GM21717 (cell line): ENCODE measurements at regions not wholly inside any gene's neighbourhood (a gene's known extent, or its start where the extent isn't known, plus 50 kb on each side); places are given as distances from the start of the nearest gene placed in this dataset.
A peak's percentile ranks its signal among the peaks of the same experiment; 100 is the strongest.
"Not testable (repeated sequence)": the region's sequence is repeated elsewhere in the genome, so short reads cannot be mapped to it uniquely, and the experiment has no call there.

Source experiments
- ATAC-seq: cut with Tn5 transposase; IDR thresholded peaks from one replicate; pipeline ENCODE4 v1.9.1; 2021; ENCODE audit warnings: mild to moderate bottlenecking, moderate library complexity; ENCODE audit not compliant: unreplicated experiment

DNA sequence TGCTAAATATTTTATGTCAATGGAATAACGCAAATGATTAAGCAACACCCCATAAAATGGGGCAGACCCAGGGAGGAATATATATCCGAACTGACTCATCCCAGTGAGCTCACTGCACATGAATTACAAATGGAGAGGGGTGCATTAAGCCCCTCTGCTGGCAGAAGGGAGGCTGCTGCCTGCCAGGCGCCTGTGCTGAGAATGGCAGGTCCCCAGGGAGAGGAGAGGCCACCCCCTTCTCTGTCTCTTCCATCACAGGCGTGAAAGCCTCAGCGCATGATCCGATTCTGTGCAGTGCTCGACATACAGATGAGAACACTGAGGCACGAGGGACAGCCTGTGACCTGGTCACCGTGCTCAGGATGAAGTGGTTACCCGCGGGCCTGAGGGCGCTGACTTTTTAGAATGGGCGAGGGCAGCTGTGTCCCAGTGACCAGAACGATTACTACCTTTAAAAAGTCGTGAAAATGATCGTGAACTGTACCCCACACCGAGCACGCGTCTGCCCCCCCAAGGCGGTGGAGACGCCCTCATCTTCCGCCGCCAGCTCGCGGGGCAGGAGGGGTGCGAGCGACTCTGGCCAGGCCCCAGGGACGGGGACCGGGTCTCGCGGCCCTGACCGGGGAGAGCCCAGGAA, 229.7 kb upstream of the FRG2C start:
- ATAC-seq, result not testable (repeated sequence)

GRCh38 chr3:75434913-75435793, 229.0 kb upstream of the FRG2C start:
- ATAC-seq, result peak; percentile 100

GRCh38 chr3:75435794-75436400, 228.2 kb upstream of the FRG2C start:
- not testable (repeated sequence) for ATAC-seq

- not testable (repeated sequence) for ATAC-seq
These were observed 223.1 kb upstream of the FRG2C start for GRCh38 chr3:75440986-75441385.

GRCh38 chr3:75444634-75445033, 219.5 kb upstream of the FRG2C start:
- not testable (repeated sequence) for ATAC-seq

DNA sequence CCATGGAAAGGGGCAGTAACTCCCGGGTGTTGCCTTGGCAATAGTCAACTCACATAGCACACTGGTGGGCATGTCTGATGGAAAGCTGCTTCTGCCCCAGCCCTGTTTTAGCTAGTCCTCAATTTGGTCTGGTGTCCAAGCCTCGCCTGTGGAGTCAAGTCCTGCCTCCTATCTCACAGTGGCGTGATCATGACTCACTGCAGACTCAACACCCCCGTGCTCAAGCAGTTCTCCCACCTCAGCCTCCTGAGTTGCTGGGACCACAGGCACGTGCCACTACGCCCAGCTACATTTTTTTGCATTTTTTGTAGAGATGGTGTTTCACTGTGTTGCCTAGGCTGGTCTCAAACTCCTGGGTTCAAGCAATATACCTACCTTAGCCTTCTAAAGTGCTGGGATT, 218.9 kb upstream of the FRG2C start:
- ATAC-seq, result not testable (repeated sequence)

DNA sequence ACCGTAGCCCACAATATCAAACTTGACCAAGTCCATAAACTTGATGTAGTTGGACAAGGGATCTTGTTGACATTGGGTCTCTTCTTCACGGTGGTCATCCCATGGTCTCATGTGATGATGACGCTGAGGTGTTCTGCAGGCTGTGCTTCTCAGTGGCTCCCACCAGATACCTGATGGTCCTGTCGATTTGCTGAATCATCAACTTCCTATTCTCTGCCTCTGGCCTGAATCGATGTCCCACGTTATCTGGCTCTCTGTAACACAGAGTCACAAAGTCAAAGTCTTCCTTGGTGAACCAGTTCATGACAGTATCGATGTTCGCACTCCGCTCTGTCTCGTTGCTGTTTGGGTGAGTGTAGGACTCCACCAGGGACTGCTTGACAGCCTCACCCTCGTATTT, 217.2 kb upstream of the FRG2C start:
- ATAC-seq, result not testable (repeated sequence)

DNA sequence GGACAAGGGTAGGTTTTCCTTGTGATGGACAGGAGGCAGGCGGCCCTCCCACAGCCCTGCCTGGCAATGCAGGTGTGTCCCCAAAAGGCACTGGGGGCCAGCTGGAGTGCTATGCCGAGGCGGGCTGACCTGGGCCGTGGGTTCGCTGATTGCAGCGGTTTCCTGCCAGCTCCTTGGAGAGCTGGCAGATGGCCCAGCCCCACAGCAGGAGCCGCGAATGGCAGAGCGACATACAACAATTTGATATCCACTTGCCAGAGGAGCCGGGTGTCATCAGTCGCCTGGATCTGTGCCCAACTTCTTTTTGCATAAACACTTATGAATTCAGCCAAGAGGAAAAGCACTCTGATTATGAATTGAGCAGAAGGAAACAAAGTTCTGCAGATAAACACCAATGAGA, 210.8 kb upstream of the FRG2C start:
- not testable (repeated sequence) for ATAC-seq

DNA sequence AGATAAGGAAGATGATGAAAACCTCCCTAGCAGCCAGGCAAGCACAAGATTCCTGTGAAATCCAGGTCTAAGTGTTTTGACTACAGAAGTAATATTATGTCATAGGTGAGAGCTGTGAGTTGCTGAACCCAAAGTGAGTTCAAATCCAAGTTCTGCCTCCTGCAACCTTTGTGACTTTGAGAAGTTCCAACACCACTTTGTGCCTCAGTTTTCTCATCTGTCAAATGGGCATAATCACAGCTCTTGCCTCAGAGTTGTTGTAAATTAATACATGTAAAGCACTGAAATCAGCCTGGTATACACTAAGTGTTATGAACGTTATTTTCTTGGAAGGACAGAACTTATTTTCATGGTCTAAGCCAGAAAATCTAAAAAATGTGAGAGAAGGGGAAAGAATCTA, 210.3 kb upstream of the FRG2C start:
- ATAC-seq, result not testable (repeated sequence)

DNA sequence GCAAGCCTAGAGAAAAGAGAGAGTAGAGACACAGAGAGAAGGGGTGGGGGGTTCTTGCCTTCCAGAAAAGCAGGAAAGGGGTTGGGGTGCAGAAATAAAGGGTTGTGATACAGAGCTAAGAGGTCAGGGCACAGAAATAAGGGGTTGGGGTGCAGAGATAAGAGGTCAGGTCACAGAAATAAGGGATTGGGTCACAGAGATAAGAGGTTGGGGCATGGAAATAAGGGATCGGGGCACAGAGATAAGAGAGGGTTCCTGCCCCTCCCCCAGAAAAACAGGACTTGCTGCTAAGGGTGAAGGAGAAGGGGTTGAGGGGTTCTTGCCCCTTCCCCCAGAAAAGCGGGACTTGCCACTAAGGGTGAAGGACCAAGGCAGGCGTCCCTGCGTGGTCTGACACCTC, 189.6 kb upstream of the FRG2C start:
- not testable (repeated sequence) for ATAC-seq

- not testable (repeated sequence) for ATAC-seq
These were observed 167.5 kb upstream of the FRG2C start for GRCh38 chr3:75496600-75496999.

- not testable (repeated sequence) for ATAC-seq
These were observed 163.8 kb upstream of the FRG2C start for GRCh38 chr3:75500357-75500756.

DNA sequence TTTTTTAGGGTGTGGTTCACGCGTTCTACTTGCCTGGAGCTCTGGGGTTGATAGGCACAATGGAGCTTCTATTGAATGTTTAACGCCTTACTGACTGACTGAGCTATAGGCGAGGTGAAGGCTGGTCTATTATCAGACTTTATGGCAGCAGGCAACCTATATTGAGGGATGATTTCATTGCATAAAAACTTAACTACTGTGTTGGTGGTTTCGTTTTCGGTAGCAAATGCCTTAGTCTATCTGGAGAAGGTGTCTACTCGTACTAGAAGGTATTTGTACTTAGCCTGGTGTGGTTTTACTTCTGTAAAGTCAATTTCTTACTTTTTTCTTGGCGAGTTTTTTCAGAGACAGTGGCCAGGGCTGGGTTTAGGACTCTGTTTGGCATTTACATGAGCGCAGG, 162.0 kb upstream of the FRG2C start:
- not testable (repeated sequence) for ATAC-seq

DNA sequence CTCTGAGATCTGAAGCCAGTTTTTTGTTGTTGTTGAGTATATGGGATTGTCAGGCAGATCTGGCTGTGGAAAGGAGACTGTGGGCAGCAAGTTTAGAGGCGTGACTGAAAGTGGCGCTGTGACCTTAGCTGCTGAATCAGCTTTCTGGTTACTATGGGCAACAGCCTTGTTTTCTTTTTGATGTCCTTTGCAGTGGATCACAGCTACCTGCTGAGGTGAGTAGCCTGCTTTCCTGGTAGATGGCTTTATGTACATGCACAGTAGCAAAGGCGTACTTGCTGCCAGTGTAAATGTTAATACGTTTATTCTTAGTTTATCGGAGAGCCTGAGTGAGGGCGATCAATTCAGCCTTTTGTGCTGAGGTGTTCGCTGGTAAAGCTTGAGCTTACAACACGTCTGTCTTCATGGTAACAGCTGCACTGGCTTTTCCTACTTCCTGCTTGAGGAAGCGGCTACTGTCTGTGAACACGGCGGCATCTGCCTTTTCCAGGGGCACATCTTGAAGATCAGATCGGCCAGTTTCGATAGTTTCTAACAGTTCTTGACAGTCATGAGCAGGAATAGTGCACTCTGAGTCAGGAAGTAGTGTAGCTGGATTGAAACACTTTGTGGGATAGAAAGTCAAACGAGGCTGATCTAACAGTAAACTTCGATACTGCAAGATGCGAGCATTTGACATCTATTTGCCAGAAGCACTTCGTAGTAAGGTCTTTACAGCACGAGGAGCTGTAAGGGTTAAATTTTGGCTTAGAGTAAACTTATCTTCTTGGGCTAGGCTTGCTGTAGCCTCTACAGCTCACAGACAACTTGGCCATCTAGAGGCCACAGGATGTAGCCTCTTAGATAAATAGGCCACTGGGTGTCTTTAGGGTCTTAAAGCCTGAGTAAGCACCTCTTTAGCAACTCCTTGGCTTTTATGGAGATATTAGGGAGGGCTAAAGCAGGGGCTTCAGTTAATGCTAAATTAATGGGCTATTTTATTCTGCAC, 161.1 kb upstream of the FRG2C start:
- not testable (repeated sequence) for ATAC-seq

DNA sequence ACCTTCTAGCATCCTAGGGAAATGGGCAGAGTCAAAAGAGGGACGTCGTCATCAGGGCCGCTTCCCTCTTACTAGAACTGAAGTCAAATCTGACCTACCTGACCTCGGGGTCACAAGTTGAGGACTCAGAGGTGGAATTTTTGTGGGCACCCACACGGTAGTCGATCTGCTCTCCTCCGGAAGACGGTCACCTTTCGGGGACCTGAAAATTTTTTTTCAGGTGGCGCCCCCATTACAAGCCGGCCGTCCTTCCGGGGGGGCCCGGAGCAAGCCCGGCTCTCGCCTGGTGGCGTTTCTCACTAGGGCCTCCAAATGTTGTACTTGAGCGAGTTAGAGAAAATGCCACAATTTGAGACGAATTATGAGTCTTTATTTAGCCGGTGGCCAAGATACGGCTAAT, 157.5 kb upstream of the FRG2C start:
- no peak for ATAC-seq

DNA sequence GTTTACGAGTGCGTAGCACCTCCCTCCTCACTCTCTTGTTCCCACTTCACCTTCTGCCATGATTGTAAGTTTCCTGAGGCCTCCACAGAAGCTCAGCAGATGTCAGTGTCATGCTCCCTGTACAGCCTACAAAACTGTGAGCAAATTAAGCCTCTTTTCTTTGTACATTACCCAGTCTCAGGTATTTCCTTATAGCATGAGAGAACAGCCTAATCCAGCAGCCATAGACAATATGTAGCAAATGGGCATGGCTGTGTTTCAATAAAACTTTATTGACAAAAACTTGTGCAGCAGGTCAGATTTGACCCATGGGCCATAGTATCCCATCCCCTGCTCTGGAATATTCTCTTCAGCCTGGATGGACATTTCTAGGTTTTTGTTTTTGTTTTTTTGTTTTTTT, 156.2 kb upstream of the FRG2C start:
- not testable (repeated sequence) for ATAC-seq

- not testable (repeated sequence) for ATAC-seq
These were observed 136.5 kb upstream of the FRG2C start for GRCh38 chr3:75527657-75528056.

GRCh38 chr3:75552095-75552494, 112.0 kb upstream of the FRG2C start:
- ATAC-seq, result not testable (repeated sequence)

DNA sequence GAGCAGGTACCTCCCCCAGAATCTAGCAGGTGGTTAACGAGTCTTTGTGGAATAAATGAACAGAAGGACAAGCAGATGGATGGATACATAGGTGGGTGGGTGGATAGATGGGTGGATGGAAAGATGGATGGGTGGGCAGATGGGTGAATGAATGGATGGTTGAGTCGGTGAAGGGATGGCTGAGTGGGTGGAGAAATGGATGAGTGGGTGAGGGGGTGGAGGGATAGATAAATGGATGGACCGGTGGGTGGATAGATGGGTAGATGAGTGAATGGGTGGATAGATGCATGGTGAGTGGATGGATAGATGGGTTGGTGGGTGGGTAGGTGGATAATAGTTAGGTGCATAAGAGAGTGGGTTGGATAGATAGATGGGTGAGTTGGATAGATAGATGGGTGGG, 99.7 kb upstream of the FRG2C start:
- ATAC-seq, result not testable (repeated sequence)

GRCh38 chr3:75572303-75572702, 91.8 kb upstream of the FRG2C start:
- not testable (repeated sequence) for ATAC-seq
